B cell (primary cell): ENCODE measurements at regions not wholly inside any gene's neighbourhood (a gene's known extent, or its start where the extent isn't known, plus 50 kb on each side); places are given as distances from the start of the nearest gene placed in this dataset.

Experiments
- ATAC-seq: fragments of 200-7000 bp; cut with Tn5 transposase; one replicate; pipeline ENCODE4 v1.10.0; 2021; ENCODE audit warnings: low read depth, mild to moderate bottlenecking, moderate number of reproducible peaks, moderate library complexity
- CTCF ChIA-PET: fragments of 350-600 bp; sonication (Branson Sonifier 250); formaldehyde crosslinking; loops from one replicate; lab custom pipeline; 2021; ENCODE audit warnings: antibody characterized with exemption, inconsistent platforms; lab: Charles Lee
- POLR2A ChIA-PET: fragments of 350-600 bp; sonication (Branson Sonifier 250); formaldehyde crosslinking; loops from one replicate; lab custom pipeline; 2021; ENCODE audit warnings: antibody characterized with exemption; lab: Charles Lee
- DNase-seq: peaks from one replicate; pipeline ENCODE4 v3.0.0; 2013
- H2AFZ ChIP-seq: 2 replicates; pipeline ENCODE4 v1.6.1; 2012; ENCODE audit warnings: mild to moderate bottlenecking, low read depth, low read length; ENCODE audit not compliant: insufficient read depth, poor library complexity, severe bottlenecking
- H3K27ac ChIP-seq, 2 donors: 1 replicate in 1 of 2; 2 replicates in 1 of 2; pipeline ENCODE4 v1.5.1; 2012 to 2013; ENCODE audit warnings: low read length in 2 of 2, mild to moderate bottlenecking in 2 of 2, moderate library complexity in 1 of 2
- H3K27me3 ChIP-seq, 4 experiments: fragments of 200-600 bp in 1 of 4; sonication (generic) in 1 of 4; replicated peaks in 1 of 4; 1 replicate in 2 of 4; 2 replicates in 2 of 4; pipeline versions ENCODE4 v1.6.1 to v1.7.0; 2013 to 2016; ENCODE audit warnings: low read length in 3 of 4, mild to moderate bottlenecking in 2 of 4, mixed read lengths in 1 of 4, moderate library complexity in 1 of 4; ENCODE audit not compliant: insufficient read depth in 4 of 4, control insufficient read depth in 3 of 4; ENCODE audit errors: control extremely low read depth in 1 of 4
- H3K36me3 ChIP-seq, 2 experiments: replicated peaks in 1 of 2; 1 replicate in 1 of 2; 2 replicates in 1 of 2; pipeline versions ENCODE4 v1.6.1 to v1.7.1; 2013; ENCODE audit warnings: low read length in 1 of 2; ENCODE audit not compliant: insufficient read depth in 2 of 2, control insufficient read depth in 1 of 2; ENCODE audit errors: control extremely low read depth in 1 of 2, extremely low read depth in 1 of 2
- H3K4me1 ChIP-seq, 2 donors: fragments of 200-600 bp in 1 of 2; sonication (generic) in 1 of 2; 1 replicate in 1 of 2; 2 replicates in 1 of 2; pipeline versions ENCODE4 v1.5.1 to v1.6.1; 2013 to 2017; ENCODE audit warnings: low read length in 2 of 2; ENCODE audit not compliant: control insufficient read depth in 2 of 2, insufficient read depth in 2 of 2
- H3K4me2 ChIP-seq: replicated peaks from 2 replicates; pipeline ENCODE3; 2012; ENCODE audit warnings: mild to moderate bottlenecking, low read depth, low read length; ENCODE audit not compliant: poor library complexity, severe bottlenecking
- H3K4me3 ChIP-seq, 5 experiments: fragments of 200-600 bp in 1 of 5; sonication (generic) in 1 of 5; 1 replicate in 3 of 5; 2 replicates in 2 of 5; pipeline versions ENCODE4 v1.5.1 to v1.7.0; 2011 to 2016; ENCODE audit warnings: low read length in 4 of 5, mild to moderate bottlenecking in 4 of 5, low read depth in 2 of 5, control low read depth in 1 of 5, moderate library complexity in 1 of 5; ENCODE audit not compliant: insufficient read depth in 1 of 5; ENCODE audit errors: control extremely low read depth in 1 of 5, extremely low read depth in 1 of 5
- H3K79me2 ChIP-seq: fragments of 200-600 bp; sonication (generic); one replicate; pipeline ENCODE4 v1.6.0; 2016; ENCODE audit warnings: low read length; ENCODE audit not compliant: control insufficient read depth, insufficient read depth
- H3K9ac ChIP-seq: fragments of 200-600 bp; sonication (generic); 2 replicates; pipeline ENCODE4 v1.6.1; 2017; ENCODE audit warnings: mild to moderate bottlenecking, low read length, moderate library complexity
- H3K9me3 ChIP-seq, 3 donors: one replicate each; pipeline versions ENCODE4 v1.6.1 to v1.7.1; 2013; ENCODE audit warnings: low read length in 2 of 3; ENCODE audit not compliant: control insufficient read depth in 2 of 3, insufficient read depth in 1 of 3; ENCODE audit errors: control extremely low read depth in 1 of 3
- H4K20me1 ChIP-seq: 2 replicates; pipeline ENCODE4 v1.6.0; 2012; ENCODE audit warnings: mild to moderate bottlenecking, low read length; ENCODE audit not compliant: insufficient read depth, control insufficient read depth, poor library complexity, severe bottlenecking
- H3K27ac Mint-ChIP-seq: one replicate; pipeline ENCODE4 v1.8.0; 2021; ENCODE audit warnings: mixed read lengths
- H3K27me3 Mint-ChIP-seq: one replicate; pipeline ENCODE4 v1.8.0; 2021; ENCODE audit warnings: mixed read lengths
- H3K4me1 Mint-ChIP-seq: one replicate; pipeline ENCODE4 v1.8.0; 2021; ENCODE audit warnings: mixed read lengths
- H3K4me3 Mint-ChIP-seq: one replicate; pipeline ENCODE4 v1.8.0; 2021; ENCODE audit warnings: mixed read lengths
- H3K9me3 Mint-ChIP-seq: one replicate; pipeline ENCODE4 v1.8.0; 2022; ENCODE audit warnings: mixed read lengths; ENCODE audit not compliant: insufficient read depth
- CTCF ChIP-seq: fragments of 200-600 bp; IDR thresholded peaks from one replicate; pipeline ENCODE4 v1.8.0; 2022; ENCODE audit warnings: antibody characterized with exemption, mild to moderate bottlenecking
- EZH2 ChIP-seq: IDR thresholded peaks from 2 replicates; pipeline ENCODE4 v1.6.1; 2012; ENCODE audit warnings: borderline replicate concordance, low read depth, mild to moderate bottlenecking, moderate library complexity, low read length; ENCODE audit not compliant: insufficient read depth, poor library complexity, severe bottlenecking
- WGBS: methylation state at CpG from one replicate; pipeline ENCODE4 v1.1.5; 2013; ENCODE audit warnings: missing lambda C conversion rate; ENCODE audit not compliant: insufficient coverage; 5-methylcytosine and 5-hydroxymethylcytosine counted together
- intact Hi-C: fragments of 100-400 bp; cut with micrococcal nuclease; formaldehyde crosslinking; loops from one replicate; pipeline ENCODE4 v1.10.0; 2022

- no peak for TF ChIP-seq CTCF
- TF ChIP-seq EZH2: no peak
- DNase-seq (no peak), ATAC-seq (no peak)
- H3K4me3 ChIP-seq: no peak overlapping the region
- Mint-ChIP-seq H3K4me1 (no peaks in the 10 kb centered on the region), H3K27ac (no peak overlapping the region), H3K27me3 (no peaks in the 10 kb centered on the region), H3K9me3 (peaks cover 10% of the 10 kb centered on the region), H3K4me3 (no peak overlapping the region)
- peaks cover 0 to 7% (median 0%) of the 10 kb centered on the region in 3 donors for H3K9me3 ChIP-seq
- no peaks in the 10 kb centered on the region for H3K27me3 ChIP-seq
- no peak overlapping the region for H3K27ac ChIP-seq
- no peak overlapping the region for H2AFZ ChIP-seq
- no peaks in the 10 kb centered on the region for H4K20me1 ChIP-seq
- H3K9ac ChIP-seq: no peak overlapping the region
- ChIA-PET CTCF (no interaction called here), POLR2A (no interaction called here)
- H3K4me1 ChIP-seq: no peaks in the 10 kb centered on the region
- intact Hi-C loops: no loop called here
- H3K36me3 ChIP-seq: no peaks in the 10 kb centered on the region
- H3K4me2 ChIP-seq: no peak overlapping the region
- H3K79me2 ChIP-seq: no peaks in the 10 kb centered on the region
Measured at GRCh38 chr5:51131266-51131665, 252.0 kb upstream of the ISL1 start.

- H3K4me3 ChIP-seq: no peak overlapping the region
- no peaks in the 10 kb centered on the region for H3K4me1 ChIP-seq
- Mint-ChIP-seq H3K9me3 (no peaks in the 10 kb centered on the region), H3K27ac (no peak overlapping the region), H3K4me1 (no peaks in the 10 kb centered on the region), H3K4me3 (no peak overlapping the region), H3K27me3 (no peaks in the 10 kb centered on the region)
- H3K9me3 ChIP-seq: no peaks in the 10 kb centered on the region
- H3K4me2 ChIP-seq: no peak overlapping the region
- no peak overlapping the region for H2AFZ ChIP-seq
- no peak overlapping the region for H3K27ac ChIP-seq
- H3K36me3 ChIP-seq: no peaks in the 10 kb centered on the region
- TF ChIP-seq CTCF (no peak), EZH2 (no peak)
- intact Hi-C loops: no loop called here
- no peak overlapping the region for H3K9ac ChIP-seq
- no peaks in the 10 kb centered on the region for H3K27me3 ChIP-seq
- ChIA-PET POLR2A (no interaction called here), CTCF (no interaction called here)
- no peak for ATAC-seq
- H4K20me1 ChIP-seq: no peaks in the 10 kb centered on the region
- H3K79me2 ChIP-seq: no peaks in the 10 kb centered on the region
- DNase-seq: no peak
- WGBS: no CpG with 5 or more reads among the region's 2 CpGs
Measured at GRCh38 chr5:51138164-51138563, 245.1 kb upstream of the ISL1 start.
